ENCODE measurements at regions not wholly inside any gene's neighbourhood (a gene's known extent, or its start where the extent isn't known, plus 50 kb on each side); places are given as distances from the start of the nearest gene placed in this dataset.

DNA sequence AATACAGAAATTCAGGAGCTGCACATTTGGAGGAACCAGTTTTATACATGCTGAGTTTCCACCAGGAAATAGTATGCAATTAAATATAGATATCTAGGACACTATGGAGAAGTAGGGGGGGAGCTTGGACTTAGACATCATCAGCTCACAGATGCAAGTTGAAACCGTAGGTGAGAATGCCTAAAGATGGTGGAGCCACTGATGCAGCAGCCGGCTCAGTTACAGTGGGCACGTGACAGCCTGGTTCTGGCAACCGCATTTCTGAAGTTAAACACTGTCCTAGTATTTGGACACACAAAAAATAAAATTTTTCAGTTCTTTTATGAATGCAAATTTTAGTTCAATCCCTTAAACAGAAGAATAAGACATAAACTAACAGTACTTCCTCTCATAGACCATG, 91.5 kb upstream of the FRY start:
- Histone ChIP-seq H3K4me3 (ENCODE audit: low read length) (no peak overlapping the region), H3K9me3 (ENCODE audit: control insufficient read depth, low read length) (no peaks in the 10 kb centered on the region), H3K36me3 (ENCODE audit: control insufficient read depth, insufficient read depth, low read length) (no peaks in the 10 kb centered on the region), H3K9ac (ENCODE audit: low read length) (no peak overlapping the region), H3K4me1 (ENCODE audit: control insufficient read depth, insufficient read depth, low read length) (peaks cover 6% of the 10 kb centered on the region), H3K27me3 (ENCODE audit: control insufficient read depth, insufficient read depth, low read length) (no peaks in the 10 kb centered on the region)

DNA sequence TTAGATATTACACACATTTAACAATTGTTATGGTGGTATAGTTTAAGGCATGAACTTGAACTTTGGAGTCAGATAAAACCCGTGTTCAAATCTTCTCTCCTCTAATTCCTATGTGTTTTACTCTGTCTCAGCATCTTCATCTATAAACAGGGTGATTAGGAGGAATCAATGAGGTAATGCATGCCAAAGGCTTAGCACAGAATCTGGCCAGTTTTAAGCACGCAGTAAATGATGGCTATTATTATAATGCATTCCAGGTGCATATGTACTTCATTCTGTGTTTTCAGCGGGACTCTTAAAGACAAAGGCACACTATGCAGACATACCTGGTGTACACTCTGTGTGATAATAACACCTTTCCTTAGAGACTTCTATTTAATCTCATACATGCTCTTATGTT, 88.0 kb upstream of the FRY start:
- no peaks in the 10 kb centered on the region for H3K27me3 ChIP-seq (ENCODE audit: control insufficient read depth, insufficient read depth, low read length)
- H3K4me3 ChIP-seq (ENCODE audit: low read length): no peak overlapping the region

DNA sequence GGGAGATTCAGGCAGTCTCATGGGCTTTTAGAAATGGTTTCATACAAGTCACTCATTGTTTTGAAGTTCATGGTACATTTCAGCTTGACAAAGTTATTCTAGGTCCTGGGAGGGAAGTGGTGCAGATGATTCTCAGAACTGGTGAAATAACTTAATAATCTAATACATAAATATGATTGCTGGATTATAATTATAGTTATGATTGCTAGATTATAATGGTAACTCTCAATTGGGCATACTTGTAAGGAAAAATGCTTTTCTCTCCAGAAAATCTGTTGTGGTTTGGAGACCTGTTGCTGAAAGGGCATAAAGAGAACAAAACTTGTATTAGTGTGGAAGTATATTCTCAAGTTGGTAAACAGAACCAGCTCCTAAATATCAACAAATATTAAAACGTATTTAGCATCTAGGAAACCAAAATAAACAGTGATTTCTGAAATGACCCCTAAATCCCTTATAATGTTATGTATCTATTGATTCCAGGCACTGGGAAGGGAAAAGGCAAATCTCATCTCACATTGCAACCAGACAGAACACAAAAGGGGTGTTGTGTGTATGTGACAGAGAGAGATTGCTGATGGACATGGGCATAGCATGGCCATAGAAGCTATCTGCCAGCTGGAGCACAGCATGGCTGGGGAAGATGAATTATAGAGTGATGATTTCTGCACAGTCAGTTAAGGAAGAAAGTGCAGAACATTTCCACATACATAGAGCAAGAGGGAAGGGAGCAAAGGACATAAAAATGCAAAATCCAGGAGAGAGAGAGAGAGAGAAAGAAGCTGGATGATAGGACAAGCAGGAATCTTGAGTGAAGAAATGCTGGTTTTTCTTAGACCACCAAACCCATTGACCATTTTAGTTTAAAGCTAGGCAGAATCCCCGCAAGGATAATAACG, 87.1 kb upstream of the FRY start:
- Histone ChIP-seq H3K4me1 (ENCODE audit: control insufficient read depth, insufficient read depth, low read length) (peaks cover 13% of the 10 kb centered on the region), H3K36me3 (ENCODE audit: control insufficient read depth, insufficient read depth, low read length) (no peaks in the 10 kb centered on the region), H3K9me3 (ENCODE audit: control insufficient read depth, low read length) (no peaks in the 10 kb centered on the region), H3K4me3 (ENCODE audit: low read length) (no peak overlapping the region), H3K27me3 (ENCODE audit: control insufficient read depth, insufficient read depth, low read length) (no peaks in the 10 kb centered on the region), H3K9ac (ENCODE audit: low read length) (no peak overlapping the region)

More for the DNA sequence above, 88.0 kb upstream of the FRY start:
- Histone ChIP-seq H3K9me3 (ENCODE audit: control insufficient read depth, low read length) (no peaks in the 10 kb centered on the region), H3K36me3 (ENCODE audit: control insufficient read depth, insufficient read depth, low read length) (no peaks in the 10 kb centered on the region), H3K4me1 (ENCODE audit: control insufficient read depth, insufficient read depth, low read length) (peaks cover 10% of the 10 kb centered on the region), H3K9ac (ENCODE audit: low read length) (no peak overlapping the region)

DNA sequence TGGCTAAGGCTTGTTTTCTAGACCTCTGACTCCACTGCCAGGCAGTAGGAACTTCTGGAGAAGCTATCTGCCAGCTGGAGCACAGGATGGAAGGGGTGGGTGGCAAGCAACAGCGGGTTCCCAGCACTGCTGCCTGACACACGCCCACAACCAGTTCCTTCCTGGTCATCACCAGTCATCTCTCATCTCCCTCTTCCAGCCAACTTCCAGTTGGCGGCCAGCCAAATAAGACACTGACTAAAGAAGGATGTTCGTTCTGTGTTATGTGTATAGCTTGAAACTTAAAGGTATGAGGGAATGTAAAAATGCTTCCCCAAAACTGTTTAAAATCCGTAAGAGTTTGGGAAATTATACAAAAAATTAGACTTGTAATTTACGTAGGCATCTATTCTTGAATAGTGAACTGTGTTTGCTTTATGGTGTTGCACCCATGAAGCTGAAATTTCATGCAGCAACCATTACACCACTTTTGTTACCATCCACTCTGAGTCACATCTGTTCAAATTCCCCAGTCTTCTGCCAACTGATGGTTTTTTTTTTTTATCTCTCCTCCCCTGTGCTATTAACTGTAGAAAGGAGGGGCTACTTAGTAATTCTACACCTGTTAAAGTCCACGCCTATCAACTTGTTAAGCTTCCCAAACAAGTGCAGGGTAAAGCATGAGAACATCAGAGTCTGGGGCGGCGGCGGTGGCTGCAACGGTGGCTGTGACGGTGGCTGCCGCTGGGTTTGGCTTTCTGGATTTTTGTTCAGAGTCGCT, 86.2 kb upstream of the FRY start:
- Histone ChIP-seq H3K36me3 (ENCODE audit: control insufficient read depth, insufficient read depth, low read length) (no peaks in the 10 kb centered on the region), H3K9me3 (ENCODE audit: control insufficient read depth, low read length) (no peaks in the 10 kb centered on the region), H3K4me3 (ENCODE audit: low read length) (peak overlapping the region; percentile 5), H3K27me3 (ENCODE audit: control insufficient read depth, insufficient read depth, low read length) (no peaks in the 10 kb centered on the region), H3K9ac (ENCODE audit: low read length) (peak overlapping the region; percentile 45), H3K4me1 (ENCODE audit: control insufficient read depth, insufficient read depth, low read length) (peaks cover 21% of the 10 kb centered on the region)

DNA sequence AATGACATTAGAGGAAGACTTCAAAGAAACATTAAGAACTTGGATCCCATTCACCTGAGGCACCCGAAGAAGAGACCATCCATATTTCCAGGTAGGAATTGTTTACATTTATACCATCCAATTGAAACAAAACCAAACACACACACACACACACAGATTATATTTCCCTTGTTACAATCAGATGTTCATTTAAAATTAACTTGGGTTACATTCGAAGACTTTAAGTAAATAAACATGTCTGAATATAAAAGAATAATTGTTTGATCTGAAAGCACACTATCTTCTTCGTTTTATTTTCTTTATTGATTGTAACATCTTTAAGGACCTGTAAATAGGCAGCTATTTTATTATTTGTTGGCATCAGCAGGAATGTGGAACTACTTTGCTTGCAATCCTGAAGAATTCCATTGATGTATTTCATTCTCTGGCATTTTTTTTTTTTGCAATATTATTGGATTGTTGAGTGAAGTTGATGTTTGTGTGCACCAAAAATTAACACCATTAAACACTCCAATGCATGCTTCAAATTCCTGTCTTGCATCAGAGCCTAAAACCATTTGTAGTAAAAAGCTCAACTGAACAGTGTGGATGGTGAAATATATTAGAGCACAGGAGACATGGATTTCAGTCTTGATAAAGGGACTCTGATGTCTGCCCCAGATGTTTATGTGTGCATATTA, 85.3 kb upstream of the FRY start:
- peaks cover 26% of the 10 kb centered on the region for H3K4me1 ChIP-seq (ENCODE audit: control insufficient read depth, insufficient read depth, low read length)
- H3K4me3 ChIP-seq (ENCODE audit: low read length): peak overlapping the region; percentile 5
- no peaks in the 10 kb centered on the region for H3K36me3 ChIP-seq (ENCODE audit: control insufficient read depth, insufficient read depth, low read length)
- H3K9ac ChIP-seq (ENCODE audit: low read length): peak overlapping the region; percentile 45
- H3K9me3 ChIP-seq (ENCODE audit: control insufficient read depth, low read length): no peaks in the 10 kb centered on the region
- no peaks in the 10 kb centered on the region for H3K27me3 ChIP-seq (ENCODE audit: control insufficient read depth, insufficient read depth, low read length)

DNA sequence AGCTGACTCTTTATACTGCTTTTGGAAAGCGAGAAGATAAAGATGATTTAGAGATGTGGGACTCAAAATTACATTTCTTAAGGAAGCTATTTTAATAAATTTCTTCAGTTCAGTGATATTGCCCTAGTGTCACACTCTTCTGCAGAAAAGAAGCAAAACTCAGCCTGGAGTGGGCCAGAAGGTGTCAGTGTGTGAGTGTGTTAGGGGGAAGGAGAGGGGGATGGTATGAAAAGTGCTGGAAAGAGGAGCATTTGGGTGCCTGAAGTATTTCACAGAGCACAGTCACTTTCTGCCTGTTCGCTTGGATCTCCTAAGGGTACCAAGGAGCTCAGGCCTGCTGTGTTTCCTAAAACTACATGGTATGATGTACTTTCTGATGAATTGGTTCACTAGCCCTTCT, 84.5 kb upstream of the FRY start:
- H3K27me3 ChIP-seq (ENCODE audit: control insufficient read depth, insufficient read depth, low read length): no peaks in the 10 kb centered on the region
- H3K4me1 ChIP-seq (ENCODE audit: control insufficient read depth, insufficient read depth, low read length): peaks cover 31% of the 10 kb centered on the region
- H3K9ac ChIP-seq (ENCODE audit: low read length): no peak overlapping the region
- peak overlapping the region; percentile 10 for H3K4me3 ChIP-seq (ENCODE audit: low read length)
- no peaks in the 10 kb centered on the region for H3K9me3 ChIP-seq (ENCODE audit: control insufficient read depth, low read length)
- H3K36me3 ChIP-seq (ENCODE audit: control insufficient read depth, insufficient read depth, low read length): no peaks in the 10 kb centered on the region

DNA sequence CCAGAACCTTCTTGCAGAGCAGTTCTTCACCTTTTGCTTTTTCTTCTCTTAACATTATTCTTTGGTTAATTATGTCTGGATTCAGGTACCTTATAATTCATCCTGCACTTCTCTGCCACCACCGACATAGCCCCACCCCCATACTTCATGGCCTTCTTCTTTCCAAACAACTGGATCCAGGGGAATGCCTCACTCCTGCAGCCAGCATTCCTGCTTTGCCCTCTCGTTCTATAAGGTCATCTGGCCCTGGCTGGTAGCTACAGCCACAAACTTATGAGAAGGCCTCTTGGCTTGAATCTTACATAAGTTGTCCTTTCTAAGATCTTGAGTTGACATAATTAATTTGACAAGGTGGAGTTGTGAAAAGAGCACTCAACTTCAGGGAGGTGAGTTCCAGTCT, 84.1 kb upstream of the FRY start:
- H3K4me1 ChIP-seq (ENCODE audit: control insufficient read depth, insufficient read depth, low read length): peaks cover 31% of the 10 kb centered on the region

DNA sequence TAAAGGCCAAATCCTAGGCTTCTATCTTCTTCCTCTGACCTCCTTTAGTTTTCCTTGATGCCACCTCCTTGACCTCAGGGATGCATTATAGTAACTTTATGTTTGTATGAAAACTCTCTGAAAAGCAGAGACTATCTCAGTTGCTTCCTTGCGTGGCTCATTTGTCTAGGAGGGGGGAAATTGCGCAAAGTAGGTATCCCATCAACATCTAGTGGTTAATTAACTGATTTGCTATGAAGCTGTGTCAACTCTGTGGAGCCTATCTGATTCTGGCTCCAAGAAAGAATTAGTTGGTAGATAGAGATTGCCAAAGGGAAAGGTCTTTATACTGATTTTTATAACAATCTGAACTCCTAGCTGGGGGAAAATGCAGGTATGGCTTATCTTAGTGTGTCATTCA, 82.1 kb upstream of the FRY start:
- Histone ChIP-seq H3K9ac (ENCODE audit: low read length) (no peak overlapping the region), H3K4me3 (ENCODE audit: low read length) (no peak overlapping the region), H3K4me1 (ENCODE audit: control insufficient read depth, insufficient read depth, low read length) (peaks cover 31% of the 10 kb centered on the region)

More for the DNA sequence above, 84.1 kb upstream of the FRY start:
- H3K4me3 ChIP-seq (ENCODE audit: low read length): peak overlapping the region; percentile 10
- no peaks in the 10 kb centered on the region for H3K36me3 ChIP-seq (ENCODE audit: control insufficient read depth, insufficient read depth, low read length)
- H3K9ac ChIP-seq (ENCODE audit: low read length): no peak overlapping the region
- H3K27me3 ChIP-seq (ENCODE audit: control insufficient read depth, insufficient read depth, low read length): no peaks in the 10 kb centered on the region
- no peaks in the 10 kb centered on the region for H3K9me3 ChIP-seq (ENCODE audit: control insufficient read depth, low read length)

DNA sequence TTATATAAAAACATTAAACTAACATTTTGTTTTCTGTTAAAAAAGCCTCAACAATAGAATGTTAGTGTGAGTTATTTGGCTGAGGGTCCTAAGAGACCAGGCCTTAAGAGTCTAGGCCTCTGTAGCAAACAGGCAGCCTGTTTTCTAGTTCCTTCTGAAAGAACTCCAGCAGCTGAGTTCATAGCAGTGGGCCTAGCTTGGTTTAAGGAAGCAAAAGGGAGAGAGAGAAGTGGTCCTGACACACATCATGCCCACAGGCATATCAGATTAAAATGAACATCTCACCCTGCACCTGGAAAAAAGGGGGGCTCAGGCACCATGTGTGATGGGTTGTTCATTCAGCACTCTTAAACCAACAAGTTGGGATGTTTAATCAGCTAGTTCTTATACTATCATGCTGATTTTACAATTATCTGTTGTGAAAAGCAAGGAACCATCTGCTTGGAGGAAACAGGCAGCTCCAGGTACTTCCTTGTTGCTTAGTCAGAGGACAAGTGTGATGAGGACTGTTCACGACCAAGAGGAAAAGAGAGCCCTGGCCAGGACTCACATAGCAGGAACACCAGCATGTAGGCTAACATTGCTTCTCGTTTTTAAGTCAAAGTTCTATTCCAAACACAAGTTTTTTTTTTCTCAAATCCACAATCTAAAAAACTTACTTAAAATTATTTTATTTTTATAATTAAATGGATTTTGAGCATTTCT, 81.3 kb upstream of the FRY start:
- peaks cover 23% of the 10 kb centered on the region for H3K4me1 ChIP-seq (ENCODE audit: control insufficient read depth, insufficient read depth, low read length)

More for the DNA sequence above, 82.1 kb upstream of the FRY start:
- Histone ChIP-seq H3K36me3 (ENCODE audit: control insufficient read depth, insufficient read depth, low read length) (no peaks in the 10 kb centered on the region), H3K9me3 (ENCODE audit: control insufficient read depth, low read length) (no peaks in the 10 kb centered on the region), H3K27me3 (ENCODE audit: control insufficient read depth, insufficient read depth, low read length) (no peaks in the 10 kb centered on the region)

DNA sequence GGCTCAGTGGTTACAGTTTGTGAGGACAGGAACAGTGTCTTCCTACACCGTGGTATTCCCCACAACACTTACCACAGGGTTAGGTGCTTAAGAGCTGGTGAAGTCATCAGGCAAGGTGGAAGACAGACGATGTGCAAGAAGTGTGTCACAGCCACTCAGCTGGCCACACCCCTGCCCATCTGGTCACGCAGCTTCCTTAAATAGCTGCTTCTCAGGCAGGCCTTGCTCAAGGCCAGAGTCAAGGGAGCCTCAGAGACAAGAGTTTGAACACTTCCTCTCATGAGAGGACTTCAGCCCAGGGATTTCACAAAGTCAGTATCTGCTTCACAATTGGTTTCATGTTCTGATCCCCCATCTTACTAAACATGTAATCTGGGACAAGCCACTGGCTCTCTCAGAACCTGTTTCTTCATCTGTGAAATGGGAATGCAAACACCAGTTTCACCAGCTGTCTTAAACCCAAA, 80.3 kb upstream of the FRY start:
- Histone ChIP-seq H3K27me3 (ENCODE audit: control insufficient read depth, insufficient read depth, low read length) (no peaks in the 10 kb centered on the region), H3K9ac (ENCODE audit: low read length) (no peak overlapping the region), H3K4me1 (ENCODE audit: control insufficient read depth, insufficient read depth, low read length) (peaks cover 21% of the 10 kb centered on the region), H3K36me3 (ENCODE audit: control insufficient read depth, insufficient read depth, low read length) (no peaks in the 10 kb centered on the region), H3K4me3 (ENCODE audit: low read length) (no peak overlapping the region), H3K9me3 (ENCODE audit: control insufficient read depth, low read length) (no peaks in the 10 kb centered on the region)

More for the DNA sequence above, 81.3 kb upstream of the FRY start:
- H3K27me3 ChIP-seq (ENCODE audit: control insufficient read depth, insufficient read depth, low read length): no peaks in the 10 kb centered on the region
- H3K36me3 ChIP-seq (ENCODE audit: control insufficient read depth, insufficient read depth, low read length): no peaks in the 10 kb centered on the region
- H3K4me3 ChIP-seq (ENCODE audit: low read length): no peak overlapping the region
- no peak overlapping the region for H3K9ac ChIP-seq (ENCODE audit: low read length)
- H3K9me3 ChIP-seq (ENCODE audit: control insufficient read depth, low read length): no peaks in the 10 kb centered on the region

DNA sequence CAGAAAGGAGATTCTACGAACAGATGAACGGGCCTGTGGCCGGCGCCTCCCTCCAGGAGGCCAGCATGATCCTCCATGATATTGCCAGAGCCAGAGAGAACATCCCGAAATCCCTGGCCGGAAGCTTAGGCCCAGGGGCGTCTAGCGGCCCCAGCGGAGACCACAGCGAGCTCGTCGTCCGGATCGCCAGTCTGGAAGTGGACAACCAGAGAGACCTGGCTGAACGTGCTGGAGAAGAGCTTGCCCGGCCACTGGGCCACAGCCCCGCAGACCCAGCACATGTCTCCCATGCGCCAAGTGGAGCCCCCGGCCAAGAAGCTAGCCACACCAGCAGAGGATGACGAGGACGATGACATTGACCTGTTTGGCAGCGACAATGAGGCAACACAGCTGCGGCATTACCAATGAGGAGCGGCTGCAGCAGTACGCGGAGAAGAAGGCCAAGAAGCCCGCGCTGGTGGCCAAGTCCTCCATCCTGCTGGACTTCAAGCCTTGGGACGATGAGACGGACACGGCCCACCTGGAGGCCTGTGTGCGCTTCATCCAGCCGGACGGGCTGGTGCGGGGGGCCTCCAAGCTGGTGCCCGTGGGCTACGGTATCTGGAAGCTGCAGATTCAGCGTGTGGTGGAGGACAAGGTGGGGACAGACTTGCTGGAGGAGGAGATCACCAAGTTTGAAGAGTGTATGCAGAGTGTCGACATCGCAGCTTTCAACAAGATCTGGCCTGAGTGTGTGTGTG, 78.8 kb upstream of the FRY start:
- Histone ChIP-seq H3K9ac (ENCODE audit: low read length) (no peak overlapping the region), H3K9me3 (ENCODE audit: control insufficient read depth, low read length) (no peaks in the 10 kb centered on the region), H3K27me3 (ENCODE audit: control insufficient read depth, insufficient read depth, low read length) (no peaks in the 10 kb centered on the region), H3K4me1 (ENCODE audit: control insufficient read depth, insufficient read depth, low read length) (peaks cover 32% of the 10 kb centered on the region), H3K36me3 (ENCODE audit: control insufficient read depth, insufficient read depth, low read length) (no peaks in the 10 kb centered on the region), H3K4me3 (ENCODE audit: low read length) (no peak overlapping the region)
